ENCODE measurements at regions not wholly inside any gene's neighbourhood (a gene's known extent, or its start where the extent isn't known, plus 50 kb on each side); places are given as distances from the start of the nearest gene placed in this dataset.

- POLR2A ChIA-PET, result no interaction called here
- TF ChIP-seq, protein P1, sequence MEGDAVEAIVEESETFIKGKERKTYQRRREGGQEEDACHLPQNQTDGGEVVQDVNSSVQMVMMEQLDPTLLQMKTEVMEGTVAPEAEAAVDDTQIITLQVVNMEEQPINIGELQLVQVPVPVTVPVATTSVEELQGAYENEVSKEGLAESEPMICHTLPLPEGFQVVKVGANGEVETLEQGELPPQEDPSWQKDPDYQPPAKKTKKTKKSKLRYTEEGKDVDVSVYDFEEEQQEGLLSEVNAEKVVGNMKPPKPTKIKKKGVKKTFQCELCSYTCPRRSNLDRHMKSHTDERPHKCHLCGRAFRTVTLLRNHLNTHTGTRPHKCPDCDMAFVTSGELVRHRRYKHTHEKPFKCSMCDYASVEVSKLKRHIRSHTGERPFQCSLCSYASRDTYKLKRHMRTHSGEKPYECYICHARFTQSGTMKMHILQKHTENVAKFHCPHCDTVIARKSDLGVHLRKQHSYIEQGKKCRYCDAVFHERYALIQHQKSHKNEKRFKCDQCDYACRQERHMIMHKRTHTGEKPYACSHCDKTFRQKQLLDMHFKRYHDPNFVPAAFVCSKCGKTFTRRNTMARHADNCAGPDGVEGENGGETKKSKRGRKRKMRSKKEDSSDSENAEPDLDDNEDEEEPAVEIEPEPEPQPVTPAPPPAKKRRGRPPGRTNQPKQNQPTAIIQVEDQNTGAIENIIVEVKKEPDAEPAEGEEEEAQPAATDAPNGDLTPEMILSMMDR (IDR thresholded peaks at IDR 0.05), result no peak
- Mint-ChIP-seq H3K4me1 (ENCODE audit: low read depth) (no peaks in the 10 kb centered on the region), H3K9me3 (no peaks in the 10 kb centered on the region), H3K27me3 (peaks cover 4% of the 10 kb centered on the region), H3K36me3 (ENCODE audit: low read depth) (no peaks in the 10 kb centered on the region), H3K4me3 (no peak overlapping the region), H3K27ac (no peak overlapping the region)
- intact Hi-C loops (cut with micrococcal nuclease), result no loop called here
- DNase-seq (no peak), ATAC-seq (no peak)
- CTCF ChIA-PET, result no interaction called here
These were observed 172.5 kb downstream of the MAIP1 start for GRCh38 chr2:200127848-200128247.

DNA sequence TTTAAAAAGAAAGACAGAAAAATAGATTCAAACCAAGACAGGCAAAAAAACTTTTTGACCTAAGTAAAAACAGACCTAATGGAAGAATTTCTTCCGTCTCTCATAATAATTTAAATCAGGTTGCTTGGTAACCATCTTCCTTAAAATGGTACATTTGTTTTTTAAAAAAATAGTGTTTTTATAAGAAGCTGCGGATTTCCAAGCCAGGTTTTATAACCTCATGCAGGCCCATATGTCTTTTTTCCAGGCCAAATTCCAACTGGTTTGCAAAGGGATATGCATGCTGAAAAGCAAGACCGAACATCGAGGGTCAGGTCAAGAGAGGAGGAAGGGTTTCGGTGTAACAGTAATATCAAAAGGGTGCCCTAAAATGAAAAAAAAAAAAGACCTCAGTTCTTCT lies 172.9 kb downstream of the MAIP1 start:
- H3K27ac Mint-ChIP-seq, result no peak overlapping the region
- TF ChIP-seq, protein P1 (IDR thresholded peaks at IDR 0.05), result no peak
- H3K27me3 Mint-ChIP-seq, result peaks cover 1% of the 10 kb centered on the region
- H3K9me3 Mint-ChIP-seq, result no peaks in the 10 kb centered on the region
- no peak for ATAC-seq
- H3K4me3 Mint-ChIP-seq, result no peak overlapping the region
- POLR2A ChIA-PET, result no interaction called here
- CTCF ChIA-PET, result no interaction called here
- intact Hi-C loops (cut with micrococcal nuclease), result no loop called here
- DNase-seq, result no peak
- H3K4me1 Mint-ChIP-seq (ENCODE audit: low read depth), result no peaks in the 10 kb centered on the region
- H3K36me3 Mint-ChIP-seq (ENCODE audit: low read depth), result no peaks in the 10 kb centered on the region

DNA sequence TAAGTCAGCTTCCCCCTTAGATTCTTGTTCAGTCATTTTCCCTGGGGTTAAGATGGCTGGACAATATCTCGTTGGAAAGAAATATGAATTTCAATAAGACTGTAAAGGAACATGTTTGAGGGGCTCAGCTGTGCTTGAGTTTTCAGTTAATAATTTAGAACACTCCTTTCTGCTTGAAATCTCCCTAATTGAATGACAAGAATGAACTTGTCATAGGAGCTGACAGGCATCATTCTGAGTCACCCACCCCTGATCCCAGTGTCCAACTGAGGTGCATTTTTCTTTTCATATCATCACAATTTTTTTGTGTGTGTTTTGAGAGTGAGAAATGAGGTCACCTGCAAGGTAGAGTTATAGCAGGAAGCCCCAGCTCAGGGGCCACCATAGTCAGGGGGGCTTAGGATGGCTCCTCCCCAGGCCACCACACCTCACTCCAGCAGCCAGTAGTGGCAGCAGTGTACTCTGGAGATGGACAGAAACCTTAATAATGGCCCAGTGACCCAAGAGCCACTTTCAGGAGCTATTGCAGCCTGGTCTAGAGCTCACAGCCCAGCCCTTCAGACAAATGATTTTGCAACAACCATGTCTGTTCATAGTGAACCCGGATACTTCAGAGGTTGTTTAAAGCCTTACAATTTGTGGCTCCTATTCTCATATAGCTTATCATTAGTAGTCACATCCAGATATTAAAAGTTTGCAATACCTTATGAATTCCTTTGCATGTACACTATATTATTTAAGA lies 174.5 kb downstream of the MAIP1 start:
- DNase-seq (no peak), ATAC-seq (no peak)
- ChIA-PET CTCF (interaction anchor here (1.4 kb wide), 1 partner anchor 144 kb away, joined by 3 read pairs; no protein-coding TSS in a partner anchor), POLR2A (interaction anchor here (1.0 kb wide), 1 partner anchor 10 kb away, joined by 3 read pairs; no protein-coding TSS in a partner anchor)
- intact Hi-C loops (cut with micrococcal nuclease), result no loop called here
- Mint-ChIP-seq H3K9me3 (no peaks in the 10 kb centered on the region), H3K27ac (no peak overlapping the region), H3K27me3 (peaks cover 1% of the 10 kb centered on the region), H3K4me3 (no peak overlapping the region), H3K4me1 (ENCODE audit: low read depth) (no peaks in the 10 kb centered on the region), H3K36me3 (ENCODE audit: low read depth) (no peaks in the 10 kb centered on the region)
- TF ChIP-seq, protein P1 (IDR thresholded peaks at IDR 0.05), result no peak

- DNase-seq (no peak), ATAC-seq (no peak)
- TF ChIP-seq, protein P1 (IDR thresholded peaks at IDR 0.05), result no peak
- CTCF ChIA-PET, result interaction anchor here (1.4 kb wide), 1 partner anchor 145 kb away, joined by 3 read pairs; no protein-coding TSS in a partner anchor
- no peak overlapping the region for H3K4me3 Mint-ChIP-seq
- no peak overlapping the region for H3K27ac Mint-ChIP-seq
- H3K9me3 Mint-ChIP-seq, result no peaks in the 10 kb centered on the region
- intact Hi-C loops (cut with micrococcal nuclease), result no loop called here
- no peaks in the 10 kb centered on the region for H3K36me3 Mint-ChIP-seq (ENCODE audit: low read depth)
- POLR2A ChIA-PET, result interaction anchor here (1.0 kb wide), 1 partner anchor 9 kb away, joined by 3 read pairs; no protein-coding TSS in a partner anchor
- no peaks in the 10 kb centered on the region for H3K4me1 Mint-ChIP-seq (ENCODE audit: low read depth)
- peaks cover 1% of the 10 kb centered on the region for H3K27me3 Mint-ChIP-seq
These were observed 175.4 kb downstream of the MAIP1 start for GRCh38 chr2:200130762-200131166.

GRCh38 chr2:200131307-200131706 lies 175.2 kb upstream of the SPATS2L start:
- Mint-ChIP-seq H3K27me3 (peaks cover 1% of the 10 kb centered on the region), H3K4me1 (ENCODE audit: low read depth) (no peaks in the 10 kb centered on the region), H3K4me3 (no peak overlapping the region), H3K27ac (no peak overlapping the region), H3K36me3 (ENCODE audit: low read depth) (no peaks in the 10 kb centered on the region), H3K9me3 (no peaks in the 10 kb centered on the region)
- ChIA-PET POLR2A (no interaction called here), CTCF (interaction anchor here (1.4 kb wide), 1 partner anchor 145 kb away, joined by 3 read pairs; no protein-coding TSS in a partner anchor)
- intact Hi-C loops (cut with micrococcal nuclease), result no loop called here
- ATAC-seq (no peak), DNase-seq (no peak)
- TF ChIP-seq, protein P1 (IDR thresholded peaks at IDR 0.05), result no peak

Measured in activated CD8-positive, alpha-beta T cell treated with anti-CD3 and anti-CD28 coated beads for 36 hours (primary cell).